ENCODE measurements at regions not wholly inside any gene's neighbourhood (a gene's known extent, or its start where the extent isn't known, plus 50 kb on each side); places are given as distances from the start of the nearest gene placed in this dataset.

DNA sequence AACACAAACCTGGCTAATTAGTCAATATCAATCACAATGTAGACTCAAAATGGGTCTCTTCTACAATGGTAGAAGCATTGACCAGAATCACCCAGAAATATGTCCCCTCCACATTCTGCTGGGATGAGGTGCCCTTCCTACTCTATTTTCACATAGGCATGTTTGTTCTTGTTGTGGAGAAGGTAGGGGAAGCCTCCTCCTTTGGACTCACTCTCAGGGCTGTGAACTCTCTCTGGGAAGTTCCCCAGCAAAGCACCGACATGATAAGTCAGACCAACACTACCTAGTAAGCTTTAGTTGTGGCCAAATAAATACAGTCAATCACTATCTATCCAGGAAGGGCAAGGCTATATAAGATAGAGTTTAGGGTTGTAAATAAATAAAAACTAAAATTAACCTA, 194.5 kb upstream of the UBL3 start:
- H3K4me1 ChIP-seq = no peaks in the 10 kb centered on the region
- TF ChIP-seq POLR2AphosphoS5 (IDR thresholded peaks at IDR 0.05; ENCODE audit: insufficient read depth in 1 of 2, low read depth in 1 of 2) = no peak
- no peak for TF ChIP-seq POLR2A (IDR thresholded peaks at IDR 0.05)
- TF ChIP-seq, protein P1, sequence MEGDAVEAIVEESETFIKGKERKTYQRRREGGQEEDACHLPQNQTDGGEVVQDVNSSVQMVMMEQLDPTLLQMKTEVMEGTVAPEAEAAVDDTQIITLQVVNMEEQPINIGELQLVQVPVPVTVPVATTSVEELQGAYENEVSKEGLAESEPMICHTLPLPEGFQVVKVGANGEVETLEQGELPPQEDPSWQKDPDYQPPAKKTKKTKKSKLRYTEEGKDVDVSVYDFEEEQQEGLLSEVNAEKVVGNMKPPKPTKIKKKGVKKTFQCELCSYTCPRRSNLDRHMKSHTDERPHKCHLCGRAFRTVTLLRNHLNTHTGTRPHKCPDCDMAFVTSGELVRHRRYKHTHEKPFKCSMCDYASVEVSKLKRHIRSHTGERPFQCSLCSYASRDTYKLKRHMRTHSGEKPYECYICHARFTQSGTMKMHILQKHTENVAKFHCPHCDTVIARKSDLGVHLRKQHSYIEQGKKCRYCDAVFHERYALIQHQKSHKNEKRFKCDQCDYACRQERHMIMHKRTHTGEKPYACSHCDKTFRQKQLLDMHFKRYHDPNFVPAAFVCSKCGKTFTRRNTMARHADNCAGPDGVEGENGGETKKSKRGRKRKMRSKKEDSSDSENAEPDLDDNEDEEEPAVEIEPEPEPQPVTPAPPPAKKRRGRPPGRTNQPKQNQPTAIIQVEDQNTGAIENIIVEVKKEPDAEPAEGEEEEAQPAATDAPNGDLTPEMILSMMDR (IDR thresholded peaks at IDR 0.05) = no peak
- no peaks in the 10 kb centered on the region for H3K9me3 ChIP-seq
- intact Hi-C loops (cut with DNase I) = no loop called here
- no peaks in the 10 kb centered on the region for H3K36me3 ChIP-seq
- H3K4me3 ChIP-seq = no peak overlapping the region
- DNase-seq (ENCODE audit: extremely low spot score in 2 of 2) = peak in 1 of 2 donors; percentile 7
- no peak overlapping the region for H3K27ac ChIP-seq
- H3K27me3 ChIP-seq = no peaks in the 10 kb centered on the region

DNA sequence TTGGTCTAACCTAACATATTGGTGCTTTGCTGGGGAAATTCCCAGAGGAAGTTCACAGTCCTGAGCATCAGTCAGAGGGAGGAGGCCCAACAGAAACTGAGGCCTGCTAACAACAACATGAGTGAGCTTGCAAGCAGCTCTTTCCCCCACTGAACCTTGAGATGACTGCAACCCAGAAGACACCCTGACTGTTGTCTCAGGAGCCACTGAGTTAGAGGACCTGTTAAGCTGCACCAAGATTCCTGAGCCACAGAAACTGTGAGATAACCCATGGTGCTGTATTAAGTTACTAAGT, 193.2 kb upstream of the UBL3 start:
- TF ChIP-seq POLR2AphosphoS5 (IDR thresholded peaks at IDR 0.05; ENCODE audit: insufficient read depth in 1 of 2, low read depth in 1 of 2) (no peak), POLR2A (IDR thresholded peaks at IDR 0.05) (no peak)
- TF ChIP-seq, protein P1 (IDR thresholded peaks at IDR 0.05) = no peak
- no peaks in the 10 kb centered on the region for H3K9me3 ChIP-seq
- intact Hi-C loops (cut with DNase I) = no loop called here
- DNase-seq (ENCODE audit: extremely low spot score in 2 of 2) = peak in 1 of 2 donors; percentile 19
- peaks cover 1% of the 10 kb centered on the region for H3K4me1 ChIP-seq
- H3K27ac ChIP-seq = no peak overlapping the region
- H3K27me3 ChIP-seq = no peaks in the 10 kb centered on the region
- H3K36me3 ChIP-seq = no peaks in the 10 kb centered on the region
- no peak overlapping the region for H3K4me3 ChIP-seq

DNA sequence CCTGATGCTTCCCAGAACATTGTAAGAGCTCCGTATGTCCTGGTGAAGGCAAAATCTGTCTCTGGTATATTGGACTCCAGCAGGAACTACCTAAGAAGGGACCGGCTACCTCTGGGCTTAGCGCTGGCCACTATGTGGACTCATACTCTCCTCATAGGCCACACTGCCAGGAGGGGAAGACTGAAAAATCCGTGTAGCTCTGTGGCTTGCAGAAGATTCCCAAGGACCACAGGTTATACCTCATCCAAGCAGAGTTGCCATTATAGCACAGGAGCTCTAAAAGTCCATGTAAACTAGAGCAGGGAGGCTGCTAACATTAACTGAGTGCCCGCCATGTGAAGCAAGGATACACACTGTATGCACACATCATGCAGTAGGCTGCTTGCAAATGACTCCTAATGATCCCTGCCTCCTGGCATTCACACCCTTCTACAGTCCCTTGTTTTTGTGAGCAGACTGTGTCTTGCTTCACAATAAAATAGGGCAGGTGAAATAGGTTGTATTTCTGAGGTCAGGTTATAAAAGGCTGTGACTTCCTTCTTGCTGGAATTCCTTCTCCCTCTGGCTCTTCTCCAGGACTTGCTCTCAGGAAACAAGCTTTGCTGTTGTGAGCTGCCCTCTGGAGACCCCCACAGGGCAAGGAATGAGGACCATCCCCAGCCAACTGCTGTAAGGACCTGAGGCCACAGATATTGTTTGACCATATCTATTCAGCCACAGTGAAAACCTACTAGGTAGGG, 192.6 kb upstream of the UBL3 start:
- no peaks in the 10 kb centered on the region for H3K9me3 ChIP-seq
- DNase-seq (ENCODE audit: extremely low spot score in 2 of 2) = peak in 1 of 2 donors; percentile 55
- H3K36me3 ChIP-seq = no peaks in the 10 kb centered on the region
- H3K27me3 ChIP-seq = no peaks in the 10 kb centered on the region
- peaks cover 7% of the 10 kb centered on the region for H3K4me1 ChIP-seq
- TF ChIP-seq, protein P1 (IDR thresholded peaks at IDR 0.05) = no peak
- TF ChIP-seq POLR2A (IDR thresholded peaks at IDR 0.05) = no peak
- no peak for TF ChIP-seq POLR2AphosphoS5 (IDR thresholded peaks at IDR 0.05; ENCODE audit: insufficient read depth in 1 of 2, low read depth in 1 of 2)
- H3K4me3 ChIP-seq = no peak overlapping the region
- H3K27ac ChIP-seq = no peak overlapping the region
- intact Hi-C loops (cut with DNase I) = no loop called here

DNA sequence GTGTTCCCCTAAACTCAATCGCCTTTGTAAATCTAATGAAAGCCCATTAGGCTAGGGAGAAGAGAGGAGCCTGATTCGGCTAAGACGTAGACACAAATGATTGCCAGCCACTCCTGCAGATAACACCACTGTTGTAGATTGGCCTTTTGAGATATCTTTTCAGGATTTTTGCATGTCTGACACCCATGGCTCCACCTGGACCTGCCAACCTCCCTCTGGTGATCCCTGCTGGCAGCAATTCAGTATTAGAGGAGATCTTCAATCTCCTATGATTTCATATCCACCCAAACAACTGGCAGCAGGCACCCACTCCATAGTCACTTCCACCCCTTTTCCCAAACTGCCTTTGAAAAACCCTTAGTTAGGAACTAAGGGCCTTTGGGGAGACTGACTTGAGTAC, 191.9 kb upstream of the UBL3 start:
- peak in 1 of 2 donors; percentile 74 for DNase-seq (ENCODE audit: extremely low spot score in 2 of 2)
- Histone ChIP-seq H3K4me1 (peaks cover 7% of the 10 kb centered on the region), H3K27ac (no peak overlapping the region), H3K4me3 (no peak overlapping the region), H3K36me3 (no peaks in the 10 kb centered on the region), H3K9me3 (no peaks in the 10 kb centered on the region), H3K27me3 (no peaks in the 10 kb centered on the region)
- intact Hi-C loops (cut with DNase I) = no loop called here
- TF ChIP-seq POLR2AphosphoS5 (IDR thresholded peaks at IDR 0.05; ENCODE audit: insufficient read depth in 1 of 2, low read depth in 1 of 2) (no peak), POLR2A (IDR thresholded peaks at IDR 0.05) (no peak)
- TF ChIP-seq, protein P1 (IDR thresholded peaks at IDR 0.05) = no peak

DNA sequence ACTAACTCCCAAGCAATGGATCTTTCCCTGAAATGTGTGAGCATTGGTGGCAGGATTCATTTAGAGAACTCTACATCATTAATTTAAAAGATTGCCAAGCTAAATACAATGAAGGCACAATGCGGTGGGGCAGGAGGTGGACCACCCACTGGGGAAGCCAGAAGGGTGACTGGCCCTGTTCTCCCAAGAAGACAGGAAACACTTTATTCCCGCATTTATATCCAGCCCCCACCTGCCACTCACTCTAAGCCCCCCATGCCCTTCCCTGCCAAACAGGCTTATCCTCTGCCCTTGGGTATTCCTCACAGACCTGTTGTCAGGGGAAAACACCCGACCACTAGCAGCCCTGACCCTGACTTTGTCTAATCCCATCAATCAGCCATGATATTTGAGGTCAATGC, 189.1 kb upstream of the UBL3 start:
- Histone ChIP-seq H3K27ac (peak overlapping the region; percentile 47), H3K4me3 (no peak overlapping the region), H3K9me3 (no peaks in the 10 kb centered on the region), H3K4me1 (peaks cover 7% of the 10 kb centered on the region), H3K27me3 (no peaks in the 10 kb centered on the region), H3K36me3 (no peaks in the 10 kb centered on the region)
- DNase-seq (ENCODE audit: extremely low spot score in 2 of 2) = peak in 1 of 2 donors; percentile 61
- intact Hi-C loops (cut with DNase I) = no loop called here
- TF ChIP-seq POLR2AphosphoS5 (IDR thresholded peaks at IDR 0.05; ENCODE audit: insufficient read depth in 1 of 2, low read depth in 1 of 2) = no peak
- TF ChIP-seq POLR2A (IDR thresholded peaks at IDR 0.05) = no peak
